ENCODE measurements at regions not wholly inside any gene's neighbourhood (a gene's known extent, or its start where the extent isn't known, plus 50 kb on each side); places are given as distances from the start of the nearest gene placed in this dataset.

DNA sequence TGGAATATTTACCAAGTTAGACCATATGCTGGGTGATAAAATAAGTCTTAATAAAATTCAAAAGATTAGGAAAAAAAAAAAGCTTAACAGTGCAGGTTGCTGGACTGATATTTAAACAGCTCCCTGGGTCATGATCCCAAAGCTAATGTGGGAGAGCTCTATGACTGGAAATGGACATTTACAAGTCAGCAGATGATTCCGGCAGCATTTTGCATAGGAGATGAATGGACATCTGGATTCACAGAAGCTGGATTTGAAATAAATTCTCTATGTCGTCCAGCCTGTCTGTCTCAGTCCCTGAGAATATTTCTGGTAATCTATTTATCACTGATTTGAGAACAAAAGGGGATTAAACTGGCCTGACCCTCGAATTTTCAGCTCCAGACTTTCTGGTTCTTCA is 52.3 kb upstream of the KLHL25 start:
- DNase-seq (no peak), ATAC-seq (ENCODE audit: low read depth) (no peak)
- Mint-ChIP-seq H3K4me3 (no peak overlapping the region), H3K27ac (no peak overlapping the region), H3K4me1 (no peaks in the 10 kb centered on the region), H3K9me3 (ENCODE audit: insufficient read depth) (no peaks in the 10 kb centered on the region), H3K27me3 (peaks cover 41% of the 10 kb centered on the region)
- no CpG with 5 or more reads among the region's 3 CpGs for WGBS (ENCODE audit: insufficient coverage)
- H4K20me1 ChIP-seq (ENCODE audit: control insufficient read depth, insufficient read depth, low read length, poor library complexity, severe bottlenecking): no peaks in the 10 kb centered on the region
- CTCF ChIA-PET: interaction anchor here (0.8 to 1.2 kb wide), 2 partner anchors 10 to 12 kb away, joined by 3 to 4 read pairs; no protein-coding TSS in a partner anchor
- H2AFZ ChIP-seq (ENCODE audit: insufficient read depth, low read depth, low read length, poor library complexity, severe bottlenecking): no peak overlapping the region
- H3K27ac ChIP-seq (ENCODE audit: low read length in 2 of 2): no peak overlapping the region
- peaks cover 0 to 5% (median 2%) of the 10 kb centered on the region in 4 experiments for H3K27me3 ChIP-seq (replicated peaks in 1 of 4; ENCODE audit: control extremely low read depth in 1 of 4, control insufficient read depth in 3 of 4, insufficient read depth in 4 of 4, low read length in 3 of 4)
- H3K4me3 ChIP-seq (ENCODE audit: control extremely low read depth in 1 of 5, extremely low read depth in 1 of 5, insufficient read depth in 1 of 5, low read depth in 2 of 5, low read length in 4 of 5): no peak overlapping the region
- H3K4me2 ChIP-seq (replicated peaks; ENCODE audit: low read depth, low read length, poor library complexity, severe bottlenecking): no peak overlapping the region
- no peaks in the 10 kb centered on the region for H3K36me3 ChIP-seq (replicated peaks in 1 of 2; ENCODE audit: control extremely low read depth in 1 of 2, control insufficient read depth in 1 of 2, extremely low read depth in 1 of 2, insufficient read depth in 2 of 2, low read length in 1 of 2)
- intact Hi-C loops (cut with micrococcal nuclease): no loop called here
- no peaks in the 10 kb centered on the region for H3K9me3 ChIP-seq (ENCODE audit: control extremely low read depth in 1 of 3, control insufficient read depth in 2 of 3, insufficient read depth in 1 of 3, low read length in 2 of 3)
- no peaks in the 10 kb centered on the region for H3K79me2 ChIP-seq (ENCODE audit: control insufficient read depth, insufficient read depth, low read length)
- TF ChIP-seq, protein P1, sequence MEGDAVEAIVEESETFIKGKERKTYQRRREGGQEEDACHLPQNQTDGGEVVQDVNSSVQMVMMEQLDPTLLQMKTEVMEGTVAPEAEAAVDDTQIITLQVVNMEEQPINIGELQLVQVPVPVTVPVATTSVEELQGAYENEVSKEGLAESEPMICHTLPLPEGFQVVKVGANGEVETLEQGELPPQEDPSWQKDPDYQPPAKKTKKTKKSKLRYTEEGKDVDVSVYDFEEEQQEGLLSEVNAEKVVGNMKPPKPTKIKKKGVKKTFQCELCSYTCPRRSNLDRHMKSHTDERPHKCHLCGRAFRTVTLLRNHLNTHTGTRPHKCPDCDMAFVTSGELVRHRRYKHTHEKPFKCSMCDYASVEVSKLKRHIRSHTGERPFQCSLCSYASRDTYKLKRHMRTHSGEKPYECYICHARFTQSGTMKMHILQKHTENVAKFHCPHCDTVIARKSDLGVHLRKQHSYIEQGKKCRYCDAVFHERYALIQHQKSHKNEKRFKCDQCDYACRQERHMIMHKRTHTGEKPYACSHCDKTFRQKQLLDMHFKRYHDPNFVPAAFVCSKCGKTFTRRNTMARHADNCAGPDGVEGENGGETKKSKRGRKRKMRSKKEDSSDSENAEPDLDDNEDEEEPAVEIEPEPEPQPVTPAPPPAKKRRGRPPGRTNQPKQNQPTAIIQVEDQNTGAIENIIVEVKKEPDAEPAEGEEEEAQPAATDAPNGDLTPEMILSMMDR (IDR thresholded peaks at IDR 0.05): no peak
- TF ChIP-seq EZH2 (IDR thresholded peaks at IDR 0.05; ENCODE audit: borderline replicate concordance, insufficient read depth, low read depth, low read length, poor library complexity, severe bottlenecking): no peak
- POLR2A ChIA-PET: no interaction called here
- no peaks in the 10 kb centered on the region for H3K4me1 ChIP-seq (ENCODE audit: control insufficient read depth in 2 of 2, insufficient read depth in 2 of 2, low read length in 2 of 2)
- H3K9ac ChIP-seq (ENCODE audit: low read length): no peak overlapping the region

DNA sequence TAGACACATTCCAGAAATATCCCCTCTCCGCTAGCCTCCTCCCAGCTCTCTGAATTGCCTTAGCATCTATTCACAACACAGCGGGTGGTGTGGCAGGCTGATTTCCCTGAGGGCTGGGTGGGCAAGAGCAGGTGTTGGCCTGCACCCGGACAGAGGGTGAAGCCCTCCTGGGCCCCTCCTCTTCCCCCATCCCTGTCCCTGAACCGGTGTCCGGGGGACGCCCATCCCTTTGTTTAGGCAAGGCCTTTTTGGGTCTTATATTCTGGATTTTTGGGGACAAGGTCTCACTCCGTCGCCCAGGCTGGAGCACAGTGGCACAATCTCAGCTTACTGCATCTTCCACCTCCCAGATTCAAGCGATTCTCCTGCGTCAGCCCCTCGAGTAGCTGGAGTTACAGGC is 55.2 kb upstream of the KLHL25 start:
- intact Hi-C loops (cut with micrococcal nuclease): no loop called here
- H3K4me3 ChIP-seq (ENCODE audit: control extremely low read depth in 1 of 5, extremely low read depth in 1 of 5, insufficient read depth in 1 of 5, low read depth in 2 of 5, low read length in 4 of 5): no peak overlapping the region
- CTCF ChIA-PET: no interaction called here
- peaks cover 42% of the 10 kb centered on the region for H3K27me3 Mint-ChIP-seq
- no peaks in the 10 kb centered on the region for H3K9me3 Mint-ChIP-seq (ENCODE audit: insufficient read depth)
- H3K4me2 ChIP-seq (replicated peaks; ENCODE audit: low read depth, low read length, poor library complexity, severe bottlenecking): no peak overlapping the region
- H3K36me3 ChIP-seq (replicated peaks in 1 of 2; ENCODE audit: control extremely low read depth in 1 of 2, control insufficient read depth in 1 of 2, extremely low read depth in 1 of 2, insufficient read depth in 2 of 2, low read length in 1 of 2): no peaks in the 10 kb centered on the region
- POLR2A ChIA-PET: no interaction called here
- TF ChIP-seq EZH2 (IDR thresholded peaks at IDR 0.05; ENCODE audit: borderline replicate concordance, insufficient read depth, low read depth, low read length, poor library complexity, severe bottlenecking): no peak
- TF ChIP-seq, protein P1 (IDR thresholded peaks at IDR 0.05): no peak
- no peaks in the 10 kb centered on the region for H3K9me3 ChIP-seq (ENCODE audit: control extremely low read depth in 1 of 3, control insufficient read depth in 2 of 3, insufficient read depth in 1 of 3, low read length in 2 of 3)
- DNase-seq: no peak
- H4K20me1 ChIP-seq (ENCODE audit: control insufficient read depth, insufficient read depth, low read length, poor library complexity, severe bottlenecking): no peaks in the 10 kb centered on the region
- no peak overlapping the region for H3K9ac ChIP-seq (ENCODE audit: low read length)
- no peaks in the 10 kb centered on the region for H3K79me2 ChIP-seq (ENCODE audit: control insufficient read depth, insufficient read depth, low read length)
- WGBS (ENCODE audit: insufficient coverage): no CpG with 5 or more reads among the region's 11 CpGs
- no peak overlapping the region for H3K4me3 Mint-ChIP-seq
- peaks cover 0 to 3% of the 10 kb centered on the region in 2 donors for H3K4me1 ChIP-seq (ENCODE audit: control insufficient read depth in 2 of 2, insufficient read depth in 2 of 2, low read length in 2 of 2)
- no peak overlapping the region for H2AFZ ChIP-seq (ENCODE audit: insufficient read depth, low read depth, low read length, poor library complexity, severe bottlenecking)
- peaks cover 0 to 4% (median 0%) of the 10 kb centered on the region in 4 experiments for H3K27me3 ChIP-seq (replicated peaks in 1 of 4; ENCODE audit: control extremely low read depth in 1 of 4, control insufficient read depth in 3 of 4, insufficient read depth in 4 of 4, low read length in 3 of 4)
- H3K27ac Mint-ChIP-seq: no peak overlapping the region
- no peak overlapping the region for H3K27ac ChIP-seq (ENCODE audit: low read length in 2 of 2)
- ATAC-seq (ENCODE audit: low read depth): no peak
- peaks cover 2% of the 10 kb centered on the region for H3K4me1 Mint-ChIP-seq

All from B cell (primary cell).